Prostate gland (tissue), 2 donors: ENCODE measurements at regions not wholly inside any gene's neighbourhood (a gene's known extent, or its start where the extent isn't known, plus 50 kb on each side); places are given as distances from the start of the nearest gene placed in this dataset.

Experiments
- POLR2A ChIP-seq: fragments of 450-650 bp; IDR thresholded peaks from one replicate; pipeline ENCODE4 v1.6.1; 2016; ENCODE audit warnings: antibody characterized with exemption, mild to moderate bottlenecking
- TF ChIP-seq, protein P1 (sequence below), 4 experiments: fragments of 200-600 bp in 2 of 4; fragments of 450-650 bp in 2 of 4; sonication (generic) in 2 of 4; IDR thresholded peaks; 1 replicate in 3 of 4; 2 replicates in 1 of 4; pipeline ENCODE4 v1.5.1; 2016 to 2019; ENCODE audit warnings: antibody characterized with exemption in 4 of 4, mild to moderate bottlenecking in 2 of 4, moderate library complexity in 2 of 4

DNA sequence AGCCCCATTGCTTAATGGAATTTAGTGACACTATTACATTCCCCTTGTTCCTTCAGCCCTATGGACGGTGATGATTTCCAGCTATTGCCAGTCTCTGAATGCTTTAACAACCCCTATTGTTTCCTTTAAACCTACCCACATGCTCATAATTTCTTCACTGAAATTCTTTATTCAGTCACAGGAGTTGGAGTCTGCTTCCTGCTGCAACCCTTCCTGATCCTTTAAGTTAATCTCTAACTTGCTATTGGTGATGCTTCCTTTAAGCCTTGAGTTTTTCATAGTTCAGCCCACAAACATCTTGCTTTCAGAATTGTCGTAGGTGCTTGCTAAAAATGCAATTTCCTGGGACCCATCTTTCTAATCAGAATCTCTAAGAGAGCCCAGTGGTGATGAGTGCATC, 66.3 kb upstream of the TNFAIP3 start:
- TF ChIP-seq, protein P1, sequence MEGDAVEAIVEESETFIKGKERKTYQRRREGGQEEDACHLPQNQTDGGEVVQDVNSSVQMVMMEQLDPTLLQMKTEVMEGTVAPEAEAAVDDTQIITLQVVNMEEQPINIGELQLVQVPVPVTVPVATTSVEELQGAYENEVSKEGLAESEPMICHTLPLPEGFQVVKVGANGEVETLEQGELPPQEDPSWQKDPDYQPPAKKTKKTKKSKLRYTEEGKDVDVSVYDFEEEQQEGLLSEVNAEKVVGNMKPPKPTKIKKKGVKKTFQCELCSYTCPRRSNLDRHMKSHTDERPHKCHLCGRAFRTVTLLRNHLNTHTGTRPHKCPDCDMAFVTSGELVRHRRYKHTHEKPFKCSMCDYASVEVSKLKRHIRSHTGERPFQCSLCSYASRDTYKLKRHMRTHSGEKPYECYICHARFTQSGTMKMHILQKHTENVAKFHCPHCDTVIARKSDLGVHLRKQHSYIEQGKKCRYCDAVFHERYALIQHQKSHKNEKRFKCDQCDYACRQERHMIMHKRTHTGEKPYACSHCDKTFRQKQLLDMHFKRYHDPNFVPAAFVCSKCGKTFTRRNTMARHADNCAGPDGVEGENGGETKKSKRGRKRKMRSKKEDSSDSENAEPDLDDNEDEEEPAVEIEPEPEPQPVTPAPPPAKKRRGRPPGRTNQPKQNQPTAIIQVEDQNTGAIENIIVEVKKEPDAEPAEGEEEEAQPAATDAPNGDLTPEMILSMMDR (IDR thresholded peaks at IDR 0.05) = no peak
- no peak for TF ChIP-seq POLR2A
